WERI-Rb-1 (cell line): ENCODE measurements at regions not wholly inside any gene's neighbourhood (a gene's known extent, or its start where the extent isn't known, plus 50 kb on each side); places are given as distances from the start of the nearest gene placed in this dataset.

ENCODE experiments used
- DNase-seq: peaks from one replicate; pipeline ENCODE4 v3.0.0-alpha.2; 2020
- H3K27ac ChIP-seq: fragments of 250-450 bp; sonication (Bioruptor Pico); 2 replicates; pipeline ENCODE4 v1.5.1; 2020; ENCODE audit warnings: mild to moderate bottlenecking, moderate library complexity
- H3K27me3 ChIP-seq: fragments of 250-450 bp; sonication (Bioruptor Pico); 2 replicates; pipeline ENCODE4 v1.5.1; 2021; ENCODE audit warnings: mild to moderate bottlenecking, low read depth, moderate library complexity; ENCODE audit not compliant: insufficient read depth, severe bottlenecking
- H3K36me3 ChIP-seq: fragments of 250-450 bp; sonication (Bioruptor Pico); 2 replicates; pipeline ENCODE4 v1.5.1; 2020; ENCODE audit warnings: mild to moderate bottlenecking, moderate library complexity
- H3K4me3 ChIP-seq: 2 replicates; pipeline ENCODE4 v1.5.1; 2011; ENCODE audit warnings: low read depth, mild to moderate bottlenecking, control low read depth, low read length
- H3K9me3 ChIP-seq: fragments of 250-450 bp; sonication (Bioruptor Pico); 2 replicates; pipeline ENCODE4 v1.5.1; 2021; ENCODE audit warnings: mild to moderate bottlenecking, moderate library complexity; ENCODE audit not compliant: severe bottlenecking
- CTCF ChIP-seq: IDR thresholded peaks from 2 replicates; pipeline ENCODE4 v1.5.1; 2011; ENCODE audit warnings: low read depth, mild to moderate bottlenecking, control low read depth, inconsistent platforms, low read length

DNA sequence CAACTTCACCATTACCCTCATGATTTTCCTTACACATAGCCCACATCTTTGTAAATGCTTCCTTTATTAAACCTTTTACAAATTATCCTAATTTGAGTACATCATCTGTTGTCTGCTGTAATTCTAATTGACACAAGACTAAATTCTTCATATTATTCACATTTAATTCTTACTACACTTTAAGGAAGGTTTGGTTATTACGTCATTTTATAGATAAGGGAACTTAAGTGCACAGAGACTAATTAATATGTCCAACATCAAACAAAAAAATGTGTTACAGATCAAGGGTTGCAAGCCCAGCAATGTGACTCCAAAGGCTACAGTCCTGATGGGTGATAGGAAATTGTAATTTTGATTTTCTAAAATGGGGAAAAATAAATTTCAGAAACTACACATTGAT is 289.1 kb upstream of the ZNF385D start:
- no peak for TF ChIP-seq CTCF
- no peak overlapping the region for H3K4me3 ChIP-seq
- no peak overlapping the region for H3K27ac ChIP-seq
- H3K36me3 ChIP-seq: no peaks in the 10 kb centered on the region
- H3K27me3 ChIP-seq: no peaks in the 10 kb centered on the region
- H3K9me3 ChIP-seq: no peaks in the 10 kb centered on the region
- DNase-seq: no peak

- no peak for DNase-seq
- no peak overlapping the region for H3K27ac ChIP-seq
- no peaks in the 10 kb centered on the region for H3K9me3 ChIP-seq
- no peaks in the 10 kb centered on the region for H3K27me3 ChIP-seq
- TF ChIP-seq CTCF: no peak
- no peak overlapping the region for H3K4me3 ChIP-seq
- H3K36me3 ChIP-seq: no peaks in the 10 kb centered on the region
Measured at GRCh38 chr3:22045882-22046281, 294.9 kb upstream of the ZNF385D start.

DNA sequence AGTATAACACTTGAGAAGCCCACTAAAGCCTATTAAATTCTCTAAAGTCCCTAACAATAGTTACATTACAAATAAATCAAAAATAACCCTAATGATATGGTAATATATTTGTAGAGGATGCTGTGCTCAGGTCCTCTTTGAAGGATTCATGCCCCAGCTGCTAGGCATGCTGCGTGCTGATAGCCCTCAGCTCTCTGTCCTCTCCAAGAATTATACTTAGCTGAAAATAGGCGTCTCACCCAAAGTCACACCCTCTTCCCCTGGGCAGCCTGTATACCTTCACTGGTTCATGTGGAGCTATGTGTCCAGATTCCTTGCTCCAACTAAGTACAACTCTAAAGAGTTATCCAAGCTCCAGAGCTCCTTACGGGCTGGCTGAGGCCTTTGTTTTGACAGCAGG is 312.5 kb upstream of the ZNF385D start:
- Histone ChIP-seq H3K36me3 (no peaks in the 10 kb centered on the region), H3K27me3 (no peaks in the 10 kb centered on the region), H3K9me3 (no peaks in the 10 kb centered on the region), H3K4me3 (no peak overlapping the region), H3K27ac (no peak overlapping the region)
- TF ChIP-seq CTCF: no peak
- no peak for DNase-seq

GRCh38 chr3:22068619-22069018 is 317.6 kb upstream of the ZNF385D start:
- H3K4me3 ChIP-seq: no peak overlapping the region
- no peaks in the 10 kb centered on the region for H3K36me3 ChIP-seq
- no peaks in the 10 kb centered on the region for H3K27me3 ChIP-seq
- no peaks in the 10 kb centered on the region for H3K9me3 ChIP-seq
- no peak for TF ChIP-seq CTCF
- H3K27ac ChIP-seq: no peak overlapping the region
- DNase-seq: no peak

- H3K9me3 ChIP-seq: no peaks in the 10 kb centered on the region
- H3K27me3 ChIP-seq: no peaks in the 10 kb centered on the region
- H3K4me3 ChIP-seq: no peak overlapping the region
- H3K36me3 ChIP-seq: no peaks in the 10 kb centered on the region
- H3K27ac ChIP-seq: no peak overlapping the region
- no peak for DNase-seq
- no peak for TF ChIP-seq CTCF
Measured at GRCh38 chr3:22088204-22088603, 337.2 kb upstream of the ZNF385D start.

- peak; percentile 41 for TF ChIP-seq CTCF
- DNase-seq: peak; percentile 13
- Histone ChIP-seq H3K27me3 (no peaks in the 10 kb centered on the region), H3K36me3 (no peaks in the 10 kb centered on the region), H3K4me3 (no peak overlapping the region), H3K27ac (no peak overlapping the region), H3K9me3 (no peaks in the 10 kb centered on the region)
Measured at GRCh38 chr3:22089284-22089683, 338.3 kb upstream of the ZNF385D start.
